ENCODE measurements at regions not wholly inside any gene's neighbourhood (a gene's known extent, or its start where the extent isn't known, plus 50 kb on each side); places are given as distances from the start of the nearest gene placed in this dataset.

GRCh38 chr9:86529496-86530275 lies 175.5 kb upstream of the TUT7 start:
- intact Hi-C loops (cut with micrococcal nuclease), result no loop called here
- Histone ChIP-seq H3K4me3 (replicated peaks in 1 of 3; ENCODE audit: low read depth in 2 of 3, low read length in 3 of 3) (no peak overlapping the region), H3K79me2 (ENCODE audit: insufficient read depth, low read length) (no peaks in the 10 kb centered on the region), H3K4me2 (replicated peaks; ENCODE audit: extremely low read depth, low read length, poor library complexity, severe bottlenecking) (no peak overlapping the region), H3K9me3 (replicated peaks in 1 of 2; ENCODE audit: control insufficient read depth in 1 of 2, insufficient read depth in 1 of 2, low read length in 2 of 2) (no peaks in the 10 kb centered on the region), H2AFZ (ENCODE audit: insufficient read depth, low read depth, low read length, poor library complexity, severe bottlenecking) (no peak overlapping the region), H4K20me1 (ENCODE audit: insufficient read depth, low read length) (no peaks in the 10 kb centered on the region), H3K9ac (ENCODE audit: insufficient read depth, low read length, poor library complexity, severe bottlenecking) (no peak overlapping the region), H3K4me1 (ENCODE audit: control insufficient read depth in 1 of 2, insufficient read depth in 2 of 2, low read length in 2 of 2) (no peaks in the 10 kb centered on the region), H3K36me3 (replicated peaks in 1 of 2; ENCODE audit: control insufficient read depth in 1 of 2, insufficient read depth in 2 of 2, low read length in 2 of 2) (no peaks in the 10 kb centered on the region), H3K27me3 (ENCODE audit: control insufficient read depth in 2 of 2, insufficient read depth in 2 of 2, low read length in 2 of 2) (no peaks in the 10 kb centered on the region), H3K27ac (ENCODE audit: low read depth in 1 of 2, low read length in 2 of 2) (no peak overlapping the region)
- DNase-seq, result no peak
- Mint-ChIP-seq H3K4me1 (no peaks in the 10 kb centered on the region), H3K36me3 (no peaks in the 10 kb centered on the region), H3K27ac (no peak overlapping the region), H3K9me3 (peaks cover 0 to 15% (median 3%) of the 10 kb centered on the region in 7 donors), H3K27me3 (ENCODE audit: low read depth in 3 of 3) (peaks cover 1 to 10% (median 3%) of the 10 kb centered on the region in 3 donors), H3K4me3 (no peak overlapping the region)
- WGBS (ENCODE audit: insufficient coverage), result 75% methylated on average over 1 of the region's 4 CpGs
- no peak for TF ChIP-seq CTCF (IDR thresholded peaks at IDR 0.05)

GRCh38 chr9:86526021-86526420 lies 171.8 kb upstream of the TUT7 start:
- no peaks in the 10 kb centered on the region for H4K20me1 ChIP-seq (ENCODE audit: insufficient read depth, low read length)
- no peaks in the 10 kb centered on the region for H3K79me2 ChIP-seq (ENCODE audit: insufficient read depth, low read length)
- Mint-ChIP-seq H3K4me3 (no peak overlapping the region), H3K9me3 (peaks cover 0 to 15% (median 2%) of the 10 kb centered on the region in 7 donors), H3K27ac (no peak overlapping the region), H3K27me3 (ENCODE audit: low read depth in 3 of 3) (peaks cover 1 to 13% (median 3%) of the 10 kb centered on the region in 3 donors), H3K4me1 (no peaks in the 10 kb centered on the region), H3K36me3 (no peaks in the 10 kb centered on the region)
- H3K27ac ChIP-seq (ENCODE audit: low read depth in 1 of 2, low read length in 2 of 2), result no peak overlapping the region
- no peak for DNase-seq
- no peaks in the 10 kb centered on the region for H3K36me3 ChIP-seq (replicated peaks in 1 of 2; ENCODE audit: control insufficient read depth in 1 of 2, insufficient read depth in 2 of 2, low read length in 2 of 2)
- H3K4me2 ChIP-seq (replicated peaks; ENCODE audit: extremely low read depth, low read length, poor library complexity, severe bottlenecking), result no peak overlapping the region
- no peak overlapping the region for H2AFZ ChIP-seq (ENCODE audit: insufficient read depth, low read depth, low read length, poor library complexity, severe bottlenecking)
- 77% methylated on average over 6 of the region's 6 CpGs for WGBS (ENCODE audit: insufficient coverage)
- H3K9me3 ChIP-seq (replicated peaks in 1 of 2; ENCODE audit: control insufficient read depth in 1 of 2, insufficient read depth in 1 of 2, low read length in 2 of 2), result no peaks in the 10 kb centered on the region
- no peak overlapping the region for H3K4me3 ChIP-seq (replicated peaks in 1 of 3; ENCODE audit: low read depth in 2 of 3, low read length in 3 of 3)
- no peaks in the 10 kb centered on the region for H3K4me1 ChIP-seq (ENCODE audit: control insufficient read depth in 1 of 2, insufficient read depth in 2 of 2, low read length in 2 of 2)
- no peaks in the 10 kb centered on the region for H3K27me3 ChIP-seq (ENCODE audit: control insufficient read depth in 2 of 2, insufficient read depth in 2 of 2, low read length in 2 of 2)
- no peak overlapping the region for H3K9ac ChIP-seq (ENCODE audit: insufficient read depth, low read length, poor library complexity, severe bottlenecking)
- no peak for TF ChIP-seq CTCF (IDR thresholded peaks at IDR 0.05)
- intact Hi-C loops (cut with micrococcal nuclease), result no loop called here

Measured in CD14-positive monocyte (primary cell).